Mesendoderm (in vitro differentiated cells): ENCODE measurements at regions not wholly inside any gene's neighbourhood (a gene's known extent, or its start where the extent isn't known, plus 50 kb on each side); places are given as distances from the start of the nearest gene placed in this dataset.

Experiments used
- DNase-seq: peaks from one replicate; pipeline ENCODE4 v3.0.0; 2013
- H2AK5ac ChIP-seq: 2 replicates; pipeline ENCODE4 v1.6.1; 2013; ENCODE audit warnings: low read length, inconsistent platforms
- H2BK120ac ChIP-seq: 2 replicates; pipeline ENCODE4 v1.6.1; 2013; ENCODE audit warnings: low read depth, mild to moderate bottlenecking, low read length, moderate library complexity, mixed read lengths
- H2BK15ac ChIP-seq: replicated peaks from 2 replicates; pipeline ENCODE4 v1.6.1; 2013; ENCODE audit warnings: low read depth, mild to moderate bottlenecking, moderate library complexity
- H2BK5ac ChIP-seq: 2 replicates; pipeline ENCODE4 v1.6.1; 2013; ENCODE audit warnings: low read length, inconsistent platforms
- H3K18ac ChIP-seq: 2 replicates; pipeline ENCODE4 v1.6.1; 2013; ENCODE audit warnings: mild to moderate bottlenecking, low read length, mixed read lengths
- H3K23ac ChIP-seq: one replicate; pipeline ENCODE4 v1.6.1; 2013; ENCODE audit warnings: low read length
- H3K27ac ChIP-seq: 2 replicates; pipeline ENCODE4 v1.5.1; 2013; ENCODE audit warnings: low read depth, mild to moderate bottlenecking, inconsistent platforms, low read length, moderate library complexity
- H3K27me3 ChIP-seq: 2 replicates; pipeline ENCODE4 v1.6.1; 2013; ENCODE audit warnings: low read length, control low read depth, mild to moderate bottlenecking, inconsistent platforms; ENCODE audit not compliant: insufficient read depth, poor library complexity
- H3K36me3 ChIP-seq: 2 replicates; pipeline ENCODE4 v1.6.1; 2013; ENCODE audit warnings: low read length, inconsistent platforms; ENCODE audit not compliant: control insufficient read depth, insufficient read depth
- H3K4ac ChIP-seq: one replicate; pipeline ENCODE4 v1.6.1; 2013; ENCODE audit warnings: low read depth, mild to moderate bottlenecking, low read length, moderate library complexity
- H3K4me1 ChIP-seq: 2 replicates; pipeline ENCODE4 v1.6.1; 2013; ENCODE audit warnings: low read depth, low read length, inconsistent platforms; ENCODE audit not compliant: control insufficient read depth
- H3K4me2 ChIP-seq: 2 replicates; pipeline ENCODE4 v1.6.1; 2013; ENCODE audit warnings: low read length
- H3K4me3 ChIP-seq: 2 replicates; pipeline ENCODE4 v1.5.1; 2013; ENCODE audit warnings: mild to moderate bottlenecking, low read length
- H3K56ac ChIP-seq: one replicate; pipeline ENCODE4 v1.6.1; 2013; ENCODE audit warnings: low read length
- H3K79me1 ChIP-seq: 2 replicates; pipeline ENCODE4 v1.6.1; 2013; ENCODE audit warnings: low read length, inconsistent platforms
- H3K79me2 ChIP-seq: 2 replicates; pipeline ENCODE4 v1.6.1; 2013; ENCODE audit warnings: mild to moderate bottlenecking, low read length; ENCODE audit not compliant: control insufficient read depth, insufficient read depth
- H3K9ac ChIP-seq: 2 replicates; pipeline ENCODE4 v1.6.1; 2013; ENCODE audit warnings: low read length, inconsistent platforms
- H4K5ac ChIP-seq: one replicate; pipeline ENCODE4 v1.6.1; 2013; ENCODE audit warnings: low read length
- H4K8ac ChIP-seq: one replicate; pipeline ENCODE4 v1.6.1; 2013; ENCODE audit warnings: low read depth, mild to moderate bottlenecking, control low read depth, low read length, moderate library complexity
- WGBS: extraction: QIAGEN DNeasy Blood & Tissue Kit; methylation state at CpG from one replicate; pipeline ENCODE4 v1.1.7; 2013; ENCODE audit warnings: low lambda C conversion rate, missing lambda C conversion rate; ENCODE audit not compliant: insufficient coverage; ENCODE audit errors: extremely low coverage; 5-methylcytosine and 5-hydroxymethylcytosine counted together

DNA sequence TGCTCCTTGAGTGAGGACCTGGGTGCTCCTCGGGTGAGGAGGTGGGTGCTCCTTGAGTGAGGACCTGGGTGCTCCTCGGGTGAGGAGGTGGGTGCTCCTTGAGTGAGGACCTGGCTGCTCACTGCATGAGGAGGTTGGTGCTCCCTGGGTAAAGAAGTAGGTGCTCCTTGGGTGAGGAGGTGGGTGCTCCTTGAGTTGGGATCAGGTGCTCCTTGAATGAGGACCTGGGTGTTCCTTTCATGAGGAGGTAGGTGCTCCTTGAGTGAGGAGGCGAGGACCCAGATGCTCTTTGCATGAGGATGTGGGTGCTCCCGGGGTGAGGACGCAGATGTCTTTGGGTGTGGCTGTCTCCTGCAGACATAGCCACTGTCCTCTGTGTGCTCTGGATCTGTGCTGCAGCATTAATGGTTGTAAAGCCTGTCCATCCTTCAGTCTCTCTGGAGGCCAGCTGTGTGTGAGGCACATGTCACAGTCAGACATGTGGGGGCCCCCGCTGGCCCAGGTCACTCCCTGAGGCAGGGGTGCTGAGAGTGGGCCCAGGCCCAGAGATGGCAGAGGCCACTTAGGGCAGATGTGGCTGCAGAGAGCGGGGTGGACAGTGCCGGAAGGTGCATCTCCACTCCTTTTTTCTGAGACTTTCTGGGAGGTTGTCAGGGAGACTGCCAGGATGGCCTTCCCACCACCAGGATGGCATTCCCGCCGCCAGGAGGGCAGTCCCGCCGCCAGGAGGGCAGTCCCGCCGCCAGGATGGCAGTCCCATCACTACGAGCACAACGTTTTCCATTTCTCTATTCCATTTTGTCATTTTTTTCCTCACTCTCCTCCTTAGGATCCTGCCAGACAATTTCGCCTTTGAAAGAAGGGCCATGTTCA is 101.8 kb downstream of the HMX1 start:
- H3K18ac ChIP-seq, result no peak overlapping the region
- no peak overlapping the region for H2BK15ac ChIP-seq
- H3K79me1 ChIP-seq, result no peaks in the 10 kb centered on the region
- H3K4ac ChIP-seq, result no peak overlapping the region
- no peak for DNase-seq
- no peak overlapping the region for H4K5ac ChIP-seq
- H3K9ac ChIP-seq, result no peak overlapping the region
- H3K36me3 ChIP-seq, result no peaks in the 10 kb centered on the region
- H3K27me3 ChIP-seq, result no peaks in the 10 kb centered on the region
- H3K4me1 ChIP-seq, result no peaks in the 10 kb centered on the region
- no peak overlapping the region for H2BK120ac ChIP-seq
- H3K79me2 ChIP-seq, result no peaks in the 10 kb centered on the region
- H2AK5ac ChIP-seq, result no peak overlapping the region
- no peak overlapping the region for H3K27ac ChIP-seq
- no peak overlapping the region for H3K23ac ChIP-seq
- H3K56ac ChIP-seq, result no peak overlapping the region
- no peak overlapping the region for H2BK5ac ChIP-seq
- WGBS, result no CpG with 5 or more reads among the region's 17 CpGs
- no peak overlapping the region for H3K4me2 ChIP-seq
- no peak overlapping the region for H4K8ac ChIP-seq
- H3K4me3 ChIP-seq, result no peak overlapping the region

- Histone ChIP-seq H3K27me3 (no peaks in the 10 kb centered on the region), H2BK15ac (no peak overlapping the region), H2BK5ac (no peak overlapping the region), H3K23ac (no peak overlapping the region), H3K79me1 (no peaks in the 10 kb centered on the region), H3K4me1 (no peaks in the 10 kb centered on the region), H3K4me3 (no peak overlapping the region), H2BK120ac (no peak overlapping the region), H3K9ac (no peak overlapping the region), H3K36me3 (no peaks in the 10 kb centered on the region), H3K56ac (no peak overlapping the region), H4K8ac (no peak overlapping the region), H2AK5ac (no peak overlapping the region), H4K5ac (no peak overlapping the region), H3K4ac (no peak overlapping the region), H3K79me2 (no peaks in the 10 kb centered on the region), H3K4me2 (no peak overlapping the region), H3K27ac (no peak overlapping the region), H3K18ac (no peak overlapping the region)
- DNase-seq, result no peak
- no CpG with 5 or more reads among the region's 20 CpGs for WGBS
Measured at GRCh38 chr4:8768357-8768999, 103.2 kb downstream of the HMX1 start.

DNA sequence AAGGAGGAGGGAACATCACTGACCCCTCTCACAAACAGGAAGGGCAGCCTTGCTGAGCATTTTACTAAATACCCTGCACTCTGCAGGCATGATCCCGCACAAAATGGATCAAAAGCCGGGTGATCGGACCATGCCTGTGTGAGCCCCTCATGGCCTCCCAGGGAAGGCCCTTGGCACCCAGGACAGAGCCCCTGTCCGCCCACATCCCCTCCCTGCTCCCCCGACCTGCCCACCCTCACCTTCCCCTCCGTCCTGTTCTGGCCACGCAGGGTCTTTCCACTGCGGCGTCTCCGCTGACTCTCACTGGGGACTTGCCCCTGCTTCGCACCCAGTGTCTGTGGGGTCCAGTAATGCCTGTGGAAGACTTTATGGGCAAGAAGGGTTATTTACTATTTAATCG is 105.0 kb downstream of the HMX1 start:
- Histone ChIP-seq H4K5ac (no peak overlapping the region), H3K4ac (no peak overlapping the region), H3K4me3 (no peak overlapping the region), H3K79me2 (no peaks in the 10 kb centered on the region), H2BK15ac (no peak overlapping the region), H4K8ac (no peak overlapping the region), H3K9ac (no peak overlapping the region), H3K27ac (no peak overlapping the region), H3K79me1 (no peaks in the 10 kb centered on the region), H3K36me3 (no peaks in the 10 kb centered on the region), H2BK120ac (no peak overlapping the region), H2BK5ac (no peak overlapping the region), H3K56ac (no peak overlapping the region), H3K4me1 (no peaks in the 10 kb centered on the region), H3K4me2 (no peak overlapping the region), H3K18ac (no peak overlapping the region), H2AK5ac (no peak overlapping the region), H3K23ac (no peak overlapping the region), H3K27me3 (no peaks in the 10 kb centered on the region)
- DNase-seq, result no peak
- no CpG with 5 or more reads among the region's 12 CpGs for whole genome bisulfite sequencing

GRCh38 chr4:8765631-8766590 is 105.7 kb downstream of the HMX1 start:
- Histone ChIP-seq H3K18ac (no peak overlapping the region), H3K56ac (no peak overlapping the region), H2BK120ac (no peak overlapping the region), H3K23ac (no peak overlapping the region), H3K27ac (no peak overlapping the region), H4K5ac (no peak overlapping the region), H2AK5ac (no peak overlapping the region), H3K27me3 (no peaks in the 10 kb centered on the region), H3K9ac (no peak overlapping the region), H3K79me1 (no peaks in the 10 kb centered on the region), H3K4me2 (no peak overlapping the region), H3K4me1 (no peaks in the 10 kb centered on the region), H3K4me3 (no peak overlapping the region), H2BK5ac (no peak overlapping the region), H3K36me3 (no peaks in the 10 kb centered on the region), H3K79me2 (no peaks in the 10 kb centered on the region), H4K8ac (no peak overlapping the region), H2BK15ac (no peak overlapping the region), H3K4ac (no peak overlapping the region)
- DNase-seq, result no peak
- WGBS, result no CpG with 5 or more reads among the region's 19 CpGs

- no peak overlapping the region for H3K4ac ChIP-seq
- H2BK5ac ChIP-seq, result no peak overlapping the region
- no peaks in the 10 kb centered on the region for H3K27me3 ChIP-seq
- WGBS, result no CpG with 5 or more reads among the region's 11 CpGs
- no peak overlapping the region for H3K18ac ChIP-seq
- H4K5ac ChIP-seq, result no peak overlapping the region
- no peak overlapping the region for H3K4me3 ChIP-seq
- H3K79me1 ChIP-seq, result no peaks in the 10 kb centered on the region
- H3K4me2 ChIP-seq, result no peak overlapping the region
- no peak overlapping the region for H3K9ac ChIP-seq
- no peak overlapping the region for H2BK15ac ChIP-seq
- no peaks in the 10 kb centered on the region for H3K36me3 ChIP-seq
- H3K56ac ChIP-seq, result no peak overlapping the region
- H3K23ac ChIP-seq, result no peak overlapping the region
- H3K27ac ChIP-seq, result no peak overlapping the region
- no peaks in the 10 kb centered on the region for H3K4me1 ChIP-seq
- H4K8ac ChIP-seq, result no peak overlapping the region
- no peak overlapping the region for H2BK120ac ChIP-seq
- no peaks in the 10 kb centered on the region for H3K79me2 ChIP-seq
- no peak overlapping the region for H2AK5ac ChIP-seq
- no peak for DNase-seq
Measured at GRCh38 chr4:8765084-8765483, 106.6 kb downstream of the HMX1 start.
